Left ventricle myocardium superior (tissue), 1 donor: ENCODE measurements at regions not wholly inside any gene's neighbourhood (a gene's known extent, or its start where the extent isn't known, plus 50 kb on each side); places are given as distances from the start of the nearest gene placed in this dataset.
"Not testable (repeated sequence)": the region's sequence is repeated elsewhere in the genome, so short reads cannot be mapped to it uniquely, and the experiment has no call there.

ENCODE experiments used
- ATAC-seq: fragments of 200-7000 bp; cut with Tn5 transposase; one replicate; pipeline ENCODE4 v1.9.1; 2020; ENCODE audit warnings: mild to moderate bottlenecking, moderate library complexity
- DNase-seq: peaks from one replicate; pipeline ENCODE4 v3.0.0-alpha.2; 2020
- intact Hi-C: fragments of 100-400 bp; cut with micrococcal nuclease; formaldehyde crosslinking; loops from one replicate; pipeline ENCODE4 v1.11.0; 2022
- donor health status: DM: no; HTN: yes; CAD: no; lungs with severe emphysema.

DNA sequence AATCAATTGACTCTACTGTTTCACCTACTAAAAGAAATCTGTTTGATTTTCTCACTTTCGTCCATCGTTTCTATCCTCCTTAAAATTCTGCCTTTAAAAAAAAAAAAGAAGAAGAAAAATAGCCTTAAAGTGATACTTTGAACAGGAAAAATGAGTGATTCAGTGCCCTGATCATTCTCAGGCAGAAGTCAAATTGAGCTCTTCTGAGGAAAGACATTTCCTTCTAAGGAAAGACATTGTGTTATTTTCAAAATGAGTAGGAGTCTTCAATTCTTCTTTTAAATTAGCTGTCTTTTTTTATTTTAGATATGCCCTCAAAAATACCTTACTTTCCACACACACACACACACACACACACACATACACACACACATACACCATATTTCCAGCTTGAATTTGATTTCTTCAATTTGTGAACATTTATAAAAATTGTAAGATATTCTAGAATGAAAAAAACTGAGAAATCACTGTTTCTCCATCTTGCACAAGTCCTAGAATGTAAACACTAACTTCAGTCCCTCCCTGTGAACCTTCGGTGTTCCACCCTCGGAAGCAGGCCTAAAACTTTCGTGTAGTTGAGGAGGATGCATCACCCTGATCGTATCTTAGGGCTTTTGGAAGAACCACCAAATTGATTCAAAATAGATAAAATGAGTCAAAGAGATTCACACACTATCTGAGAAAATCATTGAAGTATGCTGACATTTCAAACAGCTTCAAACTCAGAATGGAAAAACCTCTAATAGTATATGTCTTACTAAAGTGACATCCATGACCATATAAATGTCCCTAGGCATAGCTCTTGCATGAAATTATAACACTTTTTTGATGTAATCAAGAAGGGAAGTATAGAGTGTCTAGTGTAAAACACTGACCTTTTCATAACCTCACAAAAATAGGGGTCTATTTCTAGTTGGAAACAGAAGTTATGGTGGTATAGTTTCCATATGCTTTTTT lies 270.8 kb downstream of the GATA3 start:
- intact Hi-C loops, result no loop called here
- no peak for DNase-seq

DNA sequence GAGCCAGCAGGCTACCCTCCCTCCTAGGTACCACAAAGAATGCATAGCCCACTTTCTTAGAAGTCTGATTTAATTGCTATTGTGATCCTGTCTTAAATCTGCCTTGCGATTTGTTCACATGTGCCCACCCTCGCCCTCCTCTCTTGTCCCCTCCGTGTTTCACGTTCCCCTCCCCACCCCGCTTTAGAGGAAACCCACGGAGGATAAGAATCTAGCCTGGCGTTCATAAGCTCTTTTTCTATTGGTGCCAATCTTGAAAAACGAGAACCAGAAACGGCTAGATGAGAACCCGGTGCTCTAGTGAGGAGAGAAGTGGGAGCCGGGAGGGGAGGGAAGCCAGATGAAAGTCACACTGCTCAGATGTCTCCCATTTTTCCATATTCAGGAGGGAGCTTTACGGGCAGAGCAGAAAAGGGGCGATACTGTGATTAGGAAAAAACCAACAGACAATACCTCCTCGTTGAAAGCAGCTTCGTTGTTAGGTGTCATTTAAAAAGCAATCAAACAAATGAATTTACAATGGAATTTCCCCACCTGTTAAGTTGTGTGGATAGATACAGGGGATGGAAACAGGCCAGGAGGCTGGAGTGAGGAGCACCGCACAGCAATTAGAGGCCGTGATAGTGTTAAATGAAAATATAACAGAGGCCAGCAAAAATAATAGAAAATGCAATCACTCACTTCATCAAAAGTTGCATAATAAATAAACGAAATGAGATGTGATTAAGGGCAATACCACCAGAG lies 272.1 kb downstream of the GATA3 start:
- intact Hi-C loops, result no loop called here

More for the DNA sequence above, 270.8 kb downstream of the GATA3 start:
- no peak for ATAC-seq

DNA sequence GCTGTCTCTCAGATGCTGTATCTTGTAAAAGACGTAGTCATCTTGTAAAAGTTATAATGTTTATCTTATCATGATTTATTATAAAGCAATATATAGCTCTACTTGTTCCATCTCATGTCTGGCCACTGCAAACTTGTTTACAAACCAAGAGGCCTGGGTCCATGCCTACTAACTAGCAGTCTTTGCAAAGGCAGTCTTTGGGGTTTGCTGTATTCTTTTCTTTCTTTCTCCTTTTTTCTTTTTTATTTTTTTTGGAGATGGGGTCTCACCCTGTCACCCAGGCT lies 272.6 kb downstream of the GATA3 start:
- no peak for ATAC-seq
- intact Hi-C loops, result no loop called here
- DNase-seq, result no peak

More for the DNA sequence above, 272.1 kb downstream of the GATA3 start:
- ATAC-seq (no peak), DNase-seq (no peak)

DNA sequence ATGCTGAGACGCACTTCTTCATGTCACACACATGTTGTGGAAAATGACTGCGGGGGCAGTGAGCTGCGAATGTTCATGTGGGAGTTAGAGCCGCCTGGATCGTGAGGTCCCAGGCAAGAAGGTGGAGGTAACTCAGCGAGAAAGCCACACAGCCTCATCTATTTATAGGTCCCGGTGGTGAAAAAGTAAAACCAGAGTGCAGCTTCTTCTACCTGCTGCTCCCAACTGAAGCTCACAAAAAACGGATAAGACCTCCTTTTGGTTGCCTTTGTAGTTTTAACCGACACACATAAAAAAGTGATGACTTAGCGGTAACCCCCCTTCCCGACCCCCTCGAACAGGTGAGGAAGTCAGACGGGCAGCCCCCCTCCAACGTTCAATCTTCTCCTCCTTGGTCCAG lies 276.9 kb downstream of the GATA3 start:
- intact Hi-C loops, result no loop called here
- DNase-seq, result no peak
- no peak for ATAC-seq

DNA sequence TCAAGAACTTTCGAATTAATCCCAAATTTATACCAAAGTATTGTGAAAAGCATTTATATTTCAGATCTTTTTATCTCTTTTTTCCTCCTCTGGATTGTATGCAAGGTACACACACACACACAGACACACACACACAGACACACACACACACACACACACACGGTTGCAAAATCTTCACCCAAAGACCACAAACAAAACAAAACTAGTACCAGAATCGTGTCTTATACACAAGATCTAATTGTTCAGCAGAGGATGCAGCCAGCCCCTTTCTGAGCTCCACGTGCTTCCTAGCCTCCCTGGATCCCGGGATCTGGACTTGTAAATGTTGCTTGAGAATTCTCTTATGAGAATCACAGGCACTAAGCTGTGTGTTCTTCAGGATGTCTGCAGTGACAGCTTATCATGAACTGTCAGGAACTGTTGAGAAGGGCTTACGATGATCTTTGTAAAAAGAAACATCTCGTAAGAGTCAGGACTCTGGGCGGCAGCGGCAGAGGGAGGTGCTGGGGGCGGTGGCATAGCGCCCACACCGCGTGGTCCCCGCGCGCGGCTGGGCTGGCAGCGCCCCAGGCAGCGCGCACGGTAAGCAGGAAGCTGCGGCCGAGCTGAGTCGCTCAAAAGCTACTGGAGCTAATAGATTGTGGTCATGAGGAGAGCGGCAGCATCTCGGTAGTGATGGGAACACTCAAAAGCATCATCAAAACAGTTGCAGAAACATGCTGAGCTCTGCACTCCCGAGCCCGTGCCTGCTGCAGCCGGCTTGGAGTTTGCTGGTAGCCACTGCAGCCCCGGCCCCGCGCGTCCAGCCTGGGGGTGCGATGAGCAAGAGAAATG lies 277.6 kb downstream of the GATA3 start:
- peak; percentile 56 for DNase-seq
- peak; percentile 68 for ATAC-seq
- intact Hi-C loops, result no loop called here

GRCh38 chr10:8332730-8333111 lies 278.2 kb downstream of the GATA3 start:
- no peak for DNase-seq
- ATAC-seq, result no peak
- intact Hi-C loops, result no loop called here

- intact Hi-C loops, result no loop called here
- ATAC-seq (no peak), DNase-seq (no peak)
Measured at GRCh38 chr10:8334631-8335030, 280.1 kb downstream of the GATA3 start.

GRCh38 chr10:8336629-8337331 lies 282.3 kb downstream of the GATA3 start:
- ATAC-seq (no peak), DNase-seq (no peak)
- intact Hi-C loops, result no loop called here

GRCh38 chr10:8337332-8337651 lies 282.8 kb downstream of the GATA3 start:
- ATAC-seq (no peak), DNase-seq (no peak)
- intact Hi-C loops, result no loop called here

DNA sequence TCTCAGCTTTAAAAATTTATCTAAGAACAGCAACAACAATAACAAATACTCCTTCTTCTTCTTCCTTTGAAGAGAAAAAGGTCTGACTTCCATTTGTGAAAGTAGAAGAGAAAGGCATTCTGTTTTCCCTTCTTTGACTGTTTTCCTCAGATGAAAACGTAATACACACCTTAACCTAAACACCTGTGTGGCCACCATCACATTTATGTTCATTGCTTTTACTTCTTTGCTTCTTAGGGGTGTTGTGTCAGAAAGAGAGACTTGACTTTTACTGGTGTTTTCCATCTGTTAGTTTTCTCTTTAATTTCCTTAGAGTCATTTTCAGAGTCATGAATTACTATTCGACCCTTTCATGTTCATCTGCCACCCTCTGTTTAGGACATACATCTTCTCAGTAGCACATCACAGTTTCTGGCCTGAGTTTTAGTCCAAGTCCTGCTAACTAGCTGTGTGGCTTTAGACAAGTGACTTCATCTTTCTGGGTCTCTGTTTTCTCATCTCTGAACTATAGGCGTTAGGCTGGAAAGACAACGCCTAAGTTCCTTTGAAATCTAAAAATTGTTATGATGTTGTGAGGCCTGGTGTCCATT lies 283.8 kb downstream of the GATA3 start:
- ATAC-seq (no peak), DNase-seq (no peak)
- intact Hi-C loops, result no loop called here

DNA sequence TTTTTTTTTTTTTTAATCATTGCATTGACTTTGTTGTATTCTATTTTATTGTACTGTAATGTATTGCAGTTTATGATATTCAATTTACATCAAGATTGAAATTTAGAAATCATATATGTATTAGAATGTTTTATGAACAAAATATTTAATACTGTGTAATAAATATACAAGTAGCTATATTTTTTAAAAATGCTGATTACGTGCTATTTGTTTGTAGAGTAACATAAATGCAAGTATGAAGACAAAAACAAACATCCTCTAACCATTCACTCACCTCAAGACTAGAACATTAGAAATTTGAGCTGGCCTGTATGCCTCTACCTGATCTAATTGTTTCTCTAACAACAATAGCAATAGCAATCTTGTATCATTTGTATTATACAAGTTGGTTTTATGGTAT lies 290.3 kb downstream of the GATA3 start:
- DNase-seq (no peak), ATAC-seq (no peak)
- intact Hi-C loops, result no loop called here

DNA sequence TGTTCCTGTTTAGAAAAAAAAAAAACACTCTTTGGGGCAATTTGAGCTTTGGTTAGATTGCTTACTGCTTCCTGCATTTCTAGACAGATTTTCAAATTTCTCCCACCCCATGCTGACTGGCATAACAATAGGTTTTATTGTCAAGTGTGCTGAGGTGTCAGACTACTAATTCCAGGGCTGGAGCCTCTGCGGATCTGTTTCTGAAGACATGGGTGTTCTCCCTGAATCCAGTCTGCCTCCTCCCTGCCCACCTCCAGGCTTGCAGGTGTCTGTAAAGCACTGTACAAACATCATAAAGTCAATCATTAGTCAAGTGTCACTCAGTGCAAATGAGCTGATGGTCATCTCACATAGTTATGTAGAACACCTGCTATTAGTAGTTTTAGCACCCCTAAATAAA lies 292.4 kb downstream of the GATA3 start:
- ATAC-seq (no peak), DNase-seq (no peak)
- intact Hi-C loops, result no loop called here

GRCh38 chr10:8347614-8348013 lies 293.1 kb downstream of the GATA3 start:
- intact Hi-C loops, ATAC-seq, DNase-seq: not testable (repeated sequence)

- intact Hi-C loops, result no loop called here
- ATAC-seq, result no peak
Measured at GRCh38 chr10:8349610-8350249, 295.2 kb downstream of the GATA3 start.

DNA sequence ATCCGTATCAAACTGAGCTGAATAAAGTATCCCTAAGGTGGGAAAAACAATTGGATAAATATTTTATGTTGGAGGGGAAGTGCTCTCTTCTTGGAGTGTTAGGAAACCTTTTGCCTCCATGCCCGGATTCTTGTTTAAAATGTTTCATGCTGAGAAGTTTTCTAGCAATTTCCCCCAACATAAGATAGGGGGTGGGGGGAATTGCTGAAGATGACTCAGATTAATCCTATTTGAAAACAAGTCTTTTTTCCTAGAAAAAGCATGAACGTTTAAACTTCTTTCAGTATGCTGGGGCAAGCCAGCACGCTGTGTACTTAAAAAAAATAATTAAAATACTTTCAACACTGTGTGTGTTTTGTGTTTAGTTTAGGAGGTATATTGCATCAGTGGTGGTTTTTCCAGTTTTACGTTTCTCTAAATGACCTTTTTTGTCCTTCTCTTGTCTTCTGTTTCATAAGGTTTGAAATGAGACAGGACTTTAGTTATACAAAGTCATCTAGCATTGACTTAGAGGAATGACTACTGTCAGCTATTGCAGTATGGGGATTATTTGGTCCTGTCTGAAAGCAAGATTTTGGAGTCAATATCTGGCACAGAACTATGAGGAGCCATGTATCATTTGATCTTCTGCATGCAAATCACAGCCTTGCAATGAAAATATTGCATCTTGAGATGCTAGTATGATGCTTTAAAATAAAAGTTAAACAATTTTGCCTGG lies 295.9 kb downstream of the GATA3 start:
- ATAC-seq (no peak), DNase-seq (no peak)
- intact Hi-C loops, result no loop called here

More at GRCh38 chr10:8349610-8350249, 295.2 kb downstream of the GATA3 start:
- no peak for DNase-seq

DNA sequence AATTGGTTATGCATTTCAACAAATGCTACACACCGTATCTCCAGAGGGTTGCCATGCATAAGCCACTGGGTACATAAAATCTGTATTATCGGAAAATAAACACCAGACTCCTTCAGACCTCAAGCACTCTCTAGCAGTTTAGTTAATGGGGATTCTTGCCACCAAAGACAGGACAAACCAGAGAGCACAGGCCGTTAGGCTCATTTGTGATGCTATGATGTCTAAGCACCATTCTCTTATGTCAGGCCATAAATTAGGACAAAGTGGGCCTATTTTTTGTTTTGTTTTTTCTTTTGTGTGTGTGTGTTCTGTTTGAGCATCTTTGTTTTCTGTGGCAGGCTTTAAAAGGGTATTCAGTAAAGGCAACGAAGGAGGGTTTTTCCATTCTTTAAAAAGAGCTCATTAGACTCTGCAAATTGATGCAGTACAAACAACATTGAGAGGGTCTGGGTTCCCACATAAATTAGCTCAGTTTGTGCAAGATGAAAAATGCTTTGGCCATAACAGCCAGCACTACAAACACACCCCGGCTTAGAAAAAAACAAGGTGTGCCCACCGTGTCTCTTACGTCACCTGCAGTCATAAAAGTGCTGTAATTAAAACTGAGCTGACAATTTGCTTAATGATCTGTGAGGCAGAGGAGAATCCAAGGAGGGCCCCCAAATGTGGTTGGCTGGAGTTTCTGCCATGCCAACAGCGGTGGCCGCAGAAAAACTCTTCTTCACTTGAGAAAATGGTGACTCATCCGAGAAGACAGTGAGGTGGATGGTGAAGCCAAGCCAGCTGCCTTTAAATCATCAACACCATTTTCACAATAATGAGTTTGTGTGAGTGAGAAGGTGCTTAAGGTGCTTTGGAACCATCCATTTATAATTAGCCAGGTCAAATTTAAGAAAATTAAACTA lies 297.9 kb downstream of the GATA3 start:
- no peak for ATAC-seq
- intact Hi-C loops, result no loop called here
- DNase-seq, result no peak

DNA sequence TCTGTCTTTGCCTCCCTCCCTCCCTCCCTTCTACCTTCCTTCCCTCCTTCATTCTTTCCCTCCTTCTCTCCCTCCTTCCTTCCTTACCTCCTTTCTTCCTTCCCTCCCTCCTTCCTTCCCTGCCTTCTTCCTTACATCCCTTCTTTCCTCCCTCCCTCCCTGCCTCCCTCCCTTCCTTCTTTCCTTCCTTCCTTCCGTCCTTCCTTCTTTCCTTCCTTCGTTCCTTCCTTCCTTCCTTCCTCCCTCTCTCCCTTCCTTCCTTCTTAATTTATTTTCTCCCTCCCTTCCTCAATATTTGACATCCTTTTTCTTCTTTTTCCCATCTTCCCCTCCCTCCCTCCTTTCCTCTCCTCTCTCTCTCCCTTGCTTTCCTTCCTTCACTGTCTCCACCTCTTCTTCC lies 301.8 kb downstream of the GATA3 start:
- intact Hi-C loops, result no loop called here
- no peak for DNase-seq

More for the DNA sequence above, 301.8 kb downstream of the GATA3 start:
- no peak for ATAC-seq
